DND-41 (cell line): ENCODE measurements at regions not wholly inside any gene's neighbourhood (a gene's known extent, or its start where the extent isn't known, plus 50 kb on each side); places are given as distances from the start of the nearest gene placed in this dataset.

Experiments used
- ATAC-seq: fragments of 200-7000 bp; cut with Tn5 transposase; 3 replicates; pipeline ENCODE4 v1.9.1; 2021; ENCODE audit warnings: low read depth; ENCODE audit not compliant: insufficient read depth
- DNase-seq: peaks from one replicate; pipeline ENCODE4 v3.0.0-alpha.2; 2020
- H2AFZ ChIP-seq: 2 replicates; pipeline ENCODE4 v1.6.0; 2012; ENCODE audit warnings: low read depth, low read length
- H3K27ac ChIP-seq: 2 replicates; pipeline ENCODE4 v1.5.1; 2012; ENCODE audit warnings: low read length, inconsistent platforms
- H3K27me3 ChIP-seq: fragments of 200-600 bp; sonication (generic); 2 replicates; pipeline ENCODE4 v1.6.0; 2012; ENCODE audit warnings: low read length, mild to moderate bottlenecking, inconsistent platforms; ENCODE audit not compliant: insufficient read depth, poor library complexity
- H3K36me3 ChIP-seq: 2 replicates; pipeline ENCODE4 v1.5.1; 2012; ENCODE audit warnings: low read length, inconsistent platforms; ENCODE audit not compliant: insufficient read depth
- H3K4me1 ChIP-seq: 2 replicates; pipeline ENCODE4 v1.5.1; 2012; ENCODE audit warnings: mild to moderate bottlenecking, low read length; ENCODE audit not compliant: insufficient read depth
- H3K4me2 ChIP-seq: 2 replicates; pipeline ENCODE4 v1.6.0; 2012; ENCODE audit warnings: mild to moderate bottlenecking, moderate library complexity, low read length, inconsistent platforms; ENCODE audit not compliant: insufficient read depth
- H3K4me3 ChIP-seq, 2 experiments: fragments of 200-600 bp in 1 of 2; shearing (Covaris generic) in 1 of 2; 2 replicates each; pipeline ENCODE4 v1.5.1; 2012 to 2016; ENCODE audit warnings: inconsistent platforms in 2 of 2, low read length in 2 of 2, mild to moderate bottlenecking in 2 of 2, low read depth in 1 of 2, moderate library complexity in 1 of 2
- H3K79me2 ChIP-seq: 2 replicates; pipeline ENCODE4 v1.6.0; 2012; ENCODE audit warnings: low read length, inconsistent platforms; ENCODE audit not compliant: insufficient read depth
- H3K9ac ChIP-seq: 2 replicates; pipeline ENCODE4 v1.6.0; 2012; ENCODE audit warnings: low read depth, mild to moderate bottlenecking, inconsistent platforms, low read length, moderate library complexity
- H3K9me3 ChIP-seq: 2 replicates; pipeline ENCODE4 v1.5.1; 2012; ENCODE audit warnings: low read length, moderate library complexity, mild to moderate bottlenecking, inconsistent platforms; ENCODE audit not compliant: insufficient read depth, severe bottlenecking
- H4K20me1 ChIP-seq: 2 replicates; pipeline ENCODE4 v1.6.0; 2012; ENCODE audit warnings: low read length; ENCODE audit not compliant: insufficient read depth
- EZH2 ChIP-seq: IDR thresholded peaks from 3 replicates; pipeline ENCODE4 v1.6.1; 2012; ENCODE audit warnings: borderline replicate concordance, low read depth, mild to moderate bottlenecking, moderate library complexity, low read length, inconsistent platforms; ENCODE audit not compliant: severe bottlenecking
- TF ChIP-seq, protein P1 (sequence below): IDR thresholded peaks from 2 replicates; pipeline ENCODE4 v1.5.1; 2012; ENCODE audit warnings: borderline replicate concordance, low read length, moderate library complexity, mild to moderate bottlenecking; ENCODE audit not compliant: poor library complexity, severe bottlenecking; ENCODE audit errors: extremely low read depth

DNA sequence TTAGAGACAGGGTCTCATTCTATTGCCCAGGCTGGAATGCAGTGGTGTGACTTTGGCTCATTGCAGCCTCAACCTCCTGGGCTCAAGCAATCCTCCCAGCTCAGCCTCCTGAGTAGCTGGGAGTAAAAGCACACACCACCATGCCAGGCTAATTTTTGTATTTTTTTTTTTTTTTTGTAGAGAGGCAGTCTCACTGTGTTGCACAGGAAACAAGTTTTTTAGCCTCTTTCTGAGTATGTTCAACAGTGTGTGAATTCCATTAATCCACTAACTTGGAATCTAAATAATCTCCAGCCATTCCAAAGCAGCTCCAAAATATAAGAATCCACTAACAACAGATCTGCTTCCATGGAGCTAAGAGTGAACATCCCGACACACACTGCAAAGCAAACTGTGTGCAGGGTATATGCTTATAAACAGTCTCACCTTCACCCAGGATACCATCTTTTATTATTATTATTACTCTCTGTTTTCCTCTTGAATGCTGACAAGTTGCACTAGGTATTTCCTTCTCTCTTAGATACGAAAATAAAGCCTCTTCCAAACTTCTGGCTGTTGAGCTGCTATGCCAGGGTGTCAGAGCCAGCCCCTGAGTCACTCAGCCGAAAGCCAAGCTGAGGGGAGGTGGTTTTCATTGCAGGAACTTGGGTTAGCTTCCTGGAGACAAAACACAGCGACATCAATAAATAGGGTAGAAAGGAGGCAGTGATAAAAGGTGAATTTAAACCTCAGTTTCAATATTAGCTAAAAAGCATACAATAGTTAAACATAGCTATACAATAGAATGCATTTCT lies 264.9 kb downstream of the HIVEP2 start:
- Histone ChIP-seq H3K4me1 (no peaks in the 10 kb centered on the region), H3K36me3 (no peaks in the 10 kb centered on the region), H3K4me2 (no peak overlapping the region), H2AFZ (no peak overlapping the region), H3K27ac (no peak overlapping the region), H3K27me3 (peaks cover 3% of the 10 kb centered on the region), H3K9me3 (no peaks in the 10 kb centered on the region), H4K20me1 (no peaks in the 10 kb centered on the region), H3K9ac (no peak overlapping the region), H3K79me2 (no peaks in the 10 kb centered on the region), H3K4me3 (no peak overlapping the region)
- TF ChIP-seq, protein P1, sequence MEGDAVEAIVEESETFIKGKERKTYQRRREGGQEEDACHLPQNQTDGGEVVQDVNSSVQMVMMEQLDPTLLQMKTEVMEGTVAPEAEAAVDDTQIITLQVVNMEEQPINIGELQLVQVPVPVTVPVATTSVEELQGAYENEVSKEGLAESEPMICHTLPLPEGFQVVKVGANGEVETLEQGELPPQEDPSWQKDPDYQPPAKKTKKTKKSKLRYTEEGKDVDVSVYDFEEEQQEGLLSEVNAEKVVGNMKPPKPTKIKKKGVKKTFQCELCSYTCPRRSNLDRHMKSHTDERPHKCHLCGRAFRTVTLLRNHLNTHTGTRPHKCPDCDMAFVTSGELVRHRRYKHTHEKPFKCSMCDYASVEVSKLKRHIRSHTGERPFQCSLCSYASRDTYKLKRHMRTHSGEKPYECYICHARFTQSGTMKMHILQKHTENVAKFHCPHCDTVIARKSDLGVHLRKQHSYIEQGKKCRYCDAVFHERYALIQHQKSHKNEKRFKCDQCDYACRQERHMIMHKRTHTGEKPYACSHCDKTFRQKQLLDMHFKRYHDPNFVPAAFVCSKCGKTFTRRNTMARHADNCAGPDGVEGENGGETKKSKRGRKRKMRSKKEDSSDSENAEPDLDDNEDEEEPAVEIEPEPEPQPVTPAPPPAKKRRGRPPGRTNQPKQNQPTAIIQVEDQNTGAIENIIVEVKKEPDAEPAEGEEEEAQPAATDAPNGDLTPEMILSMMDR: no peak
- no peak for TF ChIP-seq EZH2
- DNase-seq (no peak), ATAC-seq (no peak)

DNA sequence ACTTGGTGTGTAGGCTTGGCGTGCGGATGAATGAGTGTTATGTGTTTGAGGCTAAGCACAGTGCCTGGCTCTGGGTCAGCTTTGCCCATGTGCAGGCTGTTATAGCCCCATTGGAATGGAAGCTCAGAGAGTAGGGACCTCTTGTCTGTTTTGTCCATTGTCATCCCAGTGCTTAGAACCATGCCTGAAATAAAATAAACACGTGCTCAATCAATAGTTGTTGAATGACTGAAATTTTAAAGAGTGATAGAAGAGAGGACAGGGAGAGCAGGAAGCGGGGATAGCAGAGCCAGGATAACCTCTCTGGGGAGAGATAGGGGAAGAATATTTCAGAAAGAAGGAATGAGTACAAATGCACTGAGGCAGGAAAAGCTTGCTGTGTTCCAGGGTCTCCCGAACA lies 263.9 kb downstream of the HIVEP2 start:
- no peak overlapping the region for H2AFZ ChIP-seq
- H3K36me3 ChIP-seq: no peaks in the 10 kb centered on the region
- TF ChIP-seq, protein P1: no peak
- TF ChIP-seq EZH2: no peak
- no peaks in the 10 kb centered on the region for H3K27me3 ChIP-seq
- no peak for DNase-seq
- H4K20me1 ChIP-seq: no peaks in the 10 kb centered on the region
- ATAC-seq: no peak
- no peak overlapping the region for H3K4me2 ChIP-seq
- H3K79me2 ChIP-seq: no peaks in the 10 kb centered on the region
- no peak overlapping the region for H3K27ac ChIP-seq
- no peak overlapping the region for H3K4me3 ChIP-seq
- H3K9me3 ChIP-seq: no peaks in the 10 kb centered on the region
- no peak overlapping the region for H3K9ac ChIP-seq
- H3K4me1 ChIP-seq: no peaks in the 10 kb centered on the region

DNA sequence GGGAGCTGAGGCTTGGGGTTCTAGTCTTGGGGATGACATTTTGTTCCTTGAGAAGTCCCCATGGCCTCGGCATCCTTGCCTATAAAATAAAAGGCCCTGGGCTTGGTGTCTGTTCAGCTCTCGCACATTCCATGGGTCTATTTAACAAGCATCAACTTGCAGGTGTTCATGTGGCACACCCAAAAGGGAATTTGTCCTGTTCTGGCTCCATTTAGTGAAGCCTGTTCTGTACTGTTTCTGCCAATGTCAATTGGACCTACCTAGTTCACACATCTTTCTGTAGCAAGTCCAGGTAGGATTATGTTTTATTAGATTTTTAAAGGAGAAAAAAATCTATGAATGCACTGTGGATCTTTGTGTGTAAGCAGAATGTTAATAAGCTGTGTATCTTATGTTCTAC lies 262.0 kb downstream of the HIVEP2 start:
- H3K27ac ChIP-seq: no peak overlapping the region
- DNase-seq (no peak), ATAC-seq (no peak)
- H3K27me3 ChIP-seq: no peaks in the 10 kb centered on the region
- H3K36me3 ChIP-seq: no peaks in the 10 kb centered on the region
- H3K4me1 ChIP-seq: no peaks in the 10 kb centered on the region
- no peak overlapping the region for H3K4me3 ChIP-seq
- H3K9ac ChIP-seq: no peak overlapping the region
- TF ChIP-seq, protein P1: no peak
- no peak for TF ChIP-seq EZH2
- H4K20me1 ChIP-seq: no peaks in the 10 kb centered on the region
- H3K9me3 ChIP-seq: no peaks in the 10 kb centered on the region
- H3K4me2 ChIP-seq: no peak overlapping the region
- H3K79me2 ChIP-seq: no peaks in the 10 kb centered on the region
- H2AFZ ChIP-seq: no peak overlapping the region

DNA sequence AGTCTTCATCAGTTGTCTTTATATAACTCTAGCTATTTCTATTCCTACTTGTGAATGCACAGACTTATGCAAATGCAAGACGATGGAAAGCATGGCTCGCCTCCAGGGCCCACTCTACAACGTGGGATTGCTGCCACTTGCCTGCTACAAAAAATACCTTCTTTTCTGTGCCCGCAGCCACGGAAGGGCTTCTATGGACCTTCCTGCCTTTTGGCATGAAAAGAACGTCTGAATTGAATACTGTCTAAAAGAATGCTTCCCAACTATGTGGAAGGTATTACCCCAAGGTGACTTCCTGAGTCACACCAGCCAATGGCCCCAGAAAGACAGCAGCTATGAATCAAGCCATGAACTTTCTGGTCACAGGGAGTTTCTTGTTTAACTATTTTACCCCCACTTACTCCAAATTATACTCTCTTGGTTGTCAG lies 261.2 kb downstream of the HIVEP2 start:
- Histone ChIP-seq H3K27me3 (no peaks in the 10 kb centered on the region), H3K4me2 (no peak overlapping the region), H3K4me3 (no peak overlapping the region), H3K4me1 (no peaks in the 10 kb centered on the region), H3K9me3 (no peaks in the 10 kb centered on the region), H3K79me2 (no peaks in the 10 kb centered on the region), H4K20me1 (no peaks in the 10 kb centered on the region), H3K27ac (no peak overlapping the region), H2AFZ (no peak overlapping the region), H3K36me3 (no peaks in the 10 kb centered on the region), H3K9ac (no peak overlapping the region)
- DNase-seq: no peak
- no peak for ATAC-seq
- TF ChIP-seq EZH2: no peak
- TF ChIP-seq, protein P1: no peak
